OCI-LY7 (cell line): ENCODE measurements at regions not wholly inside any gene's neighbourhood (a gene's known extent, or its start where the extent isn't known, plus 50 kb on each side); places are given as distances from the start of the nearest gene placed in this dataset.
"Not testable (repeated sequence)": the region's sequence is repeated elsewhere in the genome, so short reads cannot be mapped to it uniquely, and the experiment has no call there.

Experiments used
- BruUV-seq: library from RNA; stranded (reverse); fragments of 400-500 nt; replicated peaks from 2 replicates; lab custom pipeline; 2021; lab: Mats Ljungman, UMichigan
- CTCF ChIA-PET: fragments of 300-600 bp; sonication (Branson Sonifier 250); formaldehyde crosslinking; loops from one replicate; lab custom pipeline; 2022; ENCODE audit warnings: antibody characterized with exemption; ENCODE audit not compliant: unreplicated experiment; lab: Charles Lee
- POLR2A ChIA-PET: fragments of 300-600 bp; sonication (Branson Sonifier 250); formaldehyde crosslinking; loops from one replicate; lab custom pipeline; 2022; ENCODE audit warnings: antibody characterized with exemption; lab: Charles Lee
- DNase-seq: peaks from one replicate; pipeline ENCODE4 v3.0.0-alpha.2; 2015; ENCODE audit warnings: low spot score
- H2AFZ ChIP-seq: fragments of 200-600 bp; sonication (generic), shearing (Covaris generic); 2 replicates; pipeline ENCODE4 v1.6.1; 2014; ENCODE audit warnings: mild to moderate bottlenecking, antibody characterized with exemption, low read length, moderate library complexity
- H3K27ac ChIP-seq: fragments of 200-600 bp; sonication (generic); 2 replicates; pipeline ENCODE4 v1.5.1; 2014; ENCODE audit warnings: mixed run types, low read depth, mild to moderate bottlenecking, moderate library complexity, low read length, inconsistent platforms; ENCODE audit not compliant: poor library complexity, severe bottlenecking
- H3K36me3 ChIP-seq: fragments of 200-600 bp; sonication (generic); 2 replicates; pipeline ENCODE4 v1.6.1; 2014; ENCODE audit warnings: mild to moderate bottlenecking, antibody characterized with exemption, low read length, moderate library complexity, mixed read lengths; ENCODE audit not compliant: insufficient read depth
- H3K4me1 ChIP-seq: fragments of 200-600 bp; sonication (generic); 2 replicates; pipeline ENCODE4 v1.5.1; 2014; ENCODE audit warnings: mild to moderate bottlenecking, low read length; ENCODE audit not compliant: insufficient read depth, poor library complexity, severe bottlenecking
- H3K4me2 ChIP-seq: fragments of 200-600 bp; sonication (generic); 2 replicates; pipeline ENCODE4 v1.6.1; 2014; ENCODE audit warnings: mild to moderate bottlenecking, low read length
- H3K4me3 ChIP-seq: fragments of 200-600 bp; sonication (generic); 2 replicates; pipeline ENCODE4 v1.5.1; 2014; ENCODE audit warnings: mild to moderate bottlenecking, low read depth, low read length; ENCODE audit not compliant: poor library complexity, severe bottlenecking
- H3K79me2 ChIP-seq: fragments of 200-600 bp; sonication (generic); 2 replicates; pipeline ENCODE4 v1.6.1; 2016; ENCODE audit warnings: low read depth, mild to moderate bottlenecking, low read length, moderate library complexity, mixed read lengths; ENCODE audit not compliant: insufficient read depth
- H3K9me2 ChIP-seq: fragments of 200-600 bp; sonication (generic); 2 replicates; pipeline ENCODE4 v1.6.1; 2016; ENCODE audit warnings: mild to moderate bottlenecking, low read length, mixed read lengths; ENCODE audit not compliant: insufficient read depth
- H3K9me3 ChIP-seq: fragments of 200-600 bp; sonication (generic); 2 replicates; pipeline ENCODE4 v1.6.1; 2014; ENCODE audit warnings: mild to moderate bottlenecking, mixed run types, low read length, mixed read lengths
- H4K20me1 ChIP-seq: fragments of 200-600 bp; sonication (generic); 2 replicates; pipeline ENCODE4 v1.6.1; 2014; ENCODE audit warnings: mild to moderate bottlenecking, antibody characterized with exemption, low read length, moderate library complexity, mixed read lengths; ENCODE audit not compliant: insufficient read depth
- EZH2phosphoT487 ChIP-seq: fragments of 200-600 bp; sonication (generic); IDR thresholded peaks from 2 replicates; pipeline ENCODE4 v1.6.1; 2018; ENCODE audit warnings: low read depth, borderline replicate concordance, mild to moderate bottlenecking, mixed run types, antibody characterized with exemption, low read length, moderate library complexity, mixed read lengths
- intact Hi-C: fragments of 100-400 bp; cut with micrococcal nuclease; formaldehyde crosslinking; loops from one replicate; pipeline ENCODE4 v1.10.0; 2022; ENCODE audit not compliant: unreplicated experiment
- TF ChIP-seq, protein P1 (sequence below): fragments of 200-600 bp; sonication (generic); conservative IDR thresholded peaks from 2 replicates; pipeline ENCODE4 v1.5.1; 2014; ENCODE audit warnings: mild to moderate bottlenecking, antibody characterized with exemption, low read length, moderate library complexity, mixed read lengths

DNA sequence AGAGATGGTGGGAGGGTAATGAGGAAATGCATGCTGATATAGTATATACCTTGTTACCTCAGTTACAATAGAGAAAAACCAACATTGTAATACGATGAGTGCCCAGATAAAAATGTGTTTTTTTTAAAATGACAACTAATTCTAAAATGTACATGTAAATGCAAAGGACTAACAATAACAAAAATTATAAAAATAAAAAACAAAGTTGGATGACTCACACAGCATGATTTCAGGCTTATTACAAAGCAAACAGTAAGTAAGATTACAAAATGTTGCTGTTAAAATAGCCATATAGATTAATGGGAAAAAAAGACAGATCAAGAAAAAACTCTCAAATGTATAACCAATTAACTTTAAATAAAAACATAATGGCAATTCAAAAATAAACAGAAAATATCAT, 1099.4 kb downstream of the FSCB start:
- intact Hi-C loops, result no loop called here
- Histone ChIP-seq H3K4me2 (no peak overlapping the region), H3K9me3 (no peaks in the 10 kb centered on the region), H4K20me1 (no peaks in the 10 kb centered on the region), H3K36me3 (no peaks in the 10 kb centered on the region), H3K4me1 (no peaks in the 10 kb centered on the region), H3K9me2 (no peaks in the 10 kb centered on the region), H3K4me3 (no peak overlapping the region), H3K79me2 (no peaks in the 10 kb centered on the region), H3K27ac (no peak overlapping the region), H2AFZ (no peak overlapping the region)
- ChIA-PET POLR2A (no interaction called here), CTCF (no interaction called here)
- no TSS peak for BruUV-seq
- DNase-seq, result no peak
- TF ChIP-seq, protein P1, sequence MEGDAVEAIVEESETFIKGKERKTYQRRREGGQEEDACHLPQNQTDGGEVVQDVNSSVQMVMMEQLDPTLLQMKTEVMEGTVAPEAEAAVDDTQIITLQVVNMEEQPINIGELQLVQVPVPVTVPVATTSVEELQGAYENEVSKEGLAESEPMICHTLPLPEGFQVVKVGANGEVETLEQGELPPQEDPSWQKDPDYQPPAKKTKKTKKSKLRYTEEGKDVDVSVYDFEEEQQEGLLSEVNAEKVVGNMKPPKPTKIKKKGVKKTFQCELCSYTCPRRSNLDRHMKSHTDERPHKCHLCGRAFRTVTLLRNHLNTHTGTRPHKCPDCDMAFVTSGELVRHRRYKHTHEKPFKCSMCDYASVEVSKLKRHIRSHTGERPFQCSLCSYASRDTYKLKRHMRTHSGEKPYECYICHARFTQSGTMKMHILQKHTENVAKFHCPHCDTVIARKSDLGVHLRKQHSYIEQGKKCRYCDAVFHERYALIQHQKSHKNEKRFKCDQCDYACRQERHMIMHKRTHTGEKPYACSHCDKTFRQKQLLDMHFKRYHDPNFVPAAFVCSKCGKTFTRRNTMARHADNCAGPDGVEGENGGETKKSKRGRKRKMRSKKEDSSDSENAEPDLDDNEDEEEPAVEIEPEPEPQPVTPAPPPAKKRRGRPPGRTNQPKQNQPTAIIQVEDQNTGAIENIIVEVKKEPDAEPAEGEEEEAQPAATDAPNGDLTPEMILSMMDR, result no peak
- TF ChIP-seq EZH2phosphoT487, result no peak

DNA sequence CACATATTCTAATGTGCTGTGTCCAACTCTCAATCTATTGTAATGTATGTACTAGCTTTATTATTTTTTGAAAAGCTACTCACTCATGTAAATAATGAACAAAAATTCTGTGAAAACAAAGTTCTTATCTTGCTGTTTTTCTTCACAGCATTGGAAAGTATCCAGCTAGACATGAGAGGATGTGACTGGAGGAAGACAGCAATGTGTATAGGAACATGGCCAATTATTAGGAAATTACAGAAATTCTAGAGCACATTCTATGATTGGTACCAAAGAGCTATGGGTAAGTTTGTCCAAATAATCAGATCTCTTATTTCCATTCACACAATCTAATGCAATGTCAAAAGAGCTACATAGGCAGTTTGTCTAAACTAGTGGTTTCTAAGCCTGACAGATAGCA, 1100.2 kb downstream of the FSCB start:
- intact Hi-C loops, result no loop called here

DNA sequence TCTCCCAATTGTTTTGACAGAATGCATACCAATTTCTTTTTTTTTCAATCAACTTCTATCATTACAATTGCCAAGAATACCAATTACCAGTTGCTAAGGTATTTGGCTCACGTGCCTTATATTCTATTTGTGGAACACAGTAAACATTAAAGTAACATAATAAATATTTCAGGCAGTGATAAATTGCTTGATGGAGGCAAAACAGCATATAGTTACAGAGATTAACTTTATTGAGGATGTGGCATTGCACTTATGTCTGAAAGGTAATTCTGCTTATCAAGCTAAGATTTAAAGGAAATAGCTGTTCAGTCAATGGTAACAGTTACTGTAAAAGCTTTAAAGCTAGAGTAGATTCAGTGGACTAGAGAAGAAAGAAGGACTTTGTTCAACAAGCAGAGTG, 1107.8 kb downstream of the FSCB start:
- CTCF ChIA-PET, result no interaction called here

More for the DNA sequence above, 1100.2 kb downstream of the FSCB start:
- Histone ChIP-seq H3K4me3 (no peak overlapping the region), H3K4me2 (no peak overlapping the region), H3K27ac (no peak overlapping the region), H2AFZ (no peak overlapping the region), H4K20me1 (no peaks in the 10 kb centered on the region), H3K9me2 (no peaks in the 10 kb centered on the region), H3K36me3 (no peaks in the 10 kb centered on the region), H3K79me2 (no peaks in the 10 kb centered on the region), H3K9me3 (no peaks in the 10 kb centered on the region), H3K4me1 (no peaks in the 10 kb centered on the region)
- ChIA-PET POLR2A (interaction anchor here (0.6 to 1.2 kb wide), 3 partner anchors 25 to 1400 kb away, joined by 3 to 4 read pairs (median 3); no protein-coding TSS in a partner anchor), CTCF (no interaction called here)
- TF ChIP-seq, protein P1, result no peak
- no TSS peak for BruUV-seq
- no peak for DNase-seq

DNA sequence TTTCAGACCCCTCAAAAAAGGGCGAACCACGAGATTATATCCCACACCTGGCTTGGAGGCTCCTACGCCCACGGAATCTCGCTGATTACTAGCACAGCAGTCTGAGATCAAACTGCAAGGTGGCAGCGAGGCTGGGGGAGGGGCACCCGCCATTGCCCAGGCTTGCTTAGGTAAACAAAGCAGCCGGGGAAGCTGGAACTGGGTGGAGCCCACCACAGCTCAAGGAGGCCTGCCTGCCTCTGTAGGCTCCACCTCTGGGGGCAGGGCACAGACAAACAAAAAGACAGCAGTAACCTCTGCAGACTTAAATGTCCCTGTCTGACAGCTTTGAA, 1136.6 kb downstream of the FSCB start:
- H3K4me3 ChIP-seq, H3K4me1 ChIP-seq, POLR2A ChIA-PET, BruUV-seq, DNase-seq, H3K9me2 ChIP-seq, intact Hi-C loops, H3K4me2 ChIP-seq, H4K20me1 ChIP-seq, H2AFZ ChIP-seq, H3K27ac ChIP-seq, H3K36me3 ChIP-seq, CTCF ChIA-PET, H3K79me2 ChIP-seq: not testable (repeated sequence)
- 0 out of 2 replicates have a peak, but pooled peaks cover 13% of the 10 kb centered on the region for H3K9me3 ChIP-seq

More for the DNA sequence above, 1107.8 kb downstream of the FSCB start:
- Histone ChIP-seq H4K20me1 (no peaks in the 10 kb centered on the region), H2AFZ (no peak overlapping the region), H3K36me3 (no peaks in the 10 kb centered on the region), H3K4me2 (no peak overlapping the region), H3K27ac (no peak overlapping the region), H3K9me3 (peaks cover 13% of the 10 kb centered on the region; the same call in 1 of the 2 replicates), H3K9me2 (no peaks in the 10 kb centered on the region), H3K4me1 (no peaks in the 10 kb centered on the region), H3K4me3 (no peak overlapping the region), H3K79me2 (no peaks in the 10 kb centered on the region)
- TF ChIP-seq, protein P1, result no peak
- no peak for TF ChIP-seq EZH2phosphoT487
- POLR2A ChIA-PET, result interaction anchor here (1.2 kb wide), 1 partner anchor 36 kb away, joined by 3 read pairs; no protein-coding TSS in a partner anchor
- BruUV-seq, result no TSS peak
- intact Hi-C loops, result no loop called here
- DNase-seq, result no peak
